CD1c-positive myeloid dendritic cell (primary cell): ENCODE measurements at regions not wholly inside any gene's neighbourhood (a gene's known extent, or its start where the extent isn't known, plus 50 kb on each side); places are given as distances from the start of the nearest gene placed in this dataset.

Source experiments
- DNase-seq: peaks from one replicate; pipeline ENCODE4 v3.0.0-alpha.2; 2016; ENCODE audit errors: extremely low spot score

DNA sequence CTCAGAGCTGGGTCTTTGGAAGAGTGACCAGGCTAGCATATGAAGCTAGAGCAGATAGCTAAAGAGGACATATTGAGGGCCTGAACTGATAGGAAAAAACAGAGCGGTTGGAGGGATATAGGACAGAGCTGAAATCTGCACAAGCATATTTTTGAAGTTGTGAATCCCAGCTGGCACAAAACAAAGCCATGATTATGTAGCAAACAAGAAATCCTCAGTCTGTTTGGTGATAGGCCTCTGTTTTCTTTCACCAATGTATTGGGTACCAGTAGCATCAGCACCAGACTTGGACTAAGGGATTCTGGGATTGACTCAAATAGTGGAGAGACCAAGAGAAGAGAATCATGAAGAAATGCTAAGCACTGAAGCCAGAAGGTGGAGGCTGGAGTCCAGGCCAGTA lies 151.0 kb downstream of the FAM43A start:
- DNase-seq, result no peak

DNA sequence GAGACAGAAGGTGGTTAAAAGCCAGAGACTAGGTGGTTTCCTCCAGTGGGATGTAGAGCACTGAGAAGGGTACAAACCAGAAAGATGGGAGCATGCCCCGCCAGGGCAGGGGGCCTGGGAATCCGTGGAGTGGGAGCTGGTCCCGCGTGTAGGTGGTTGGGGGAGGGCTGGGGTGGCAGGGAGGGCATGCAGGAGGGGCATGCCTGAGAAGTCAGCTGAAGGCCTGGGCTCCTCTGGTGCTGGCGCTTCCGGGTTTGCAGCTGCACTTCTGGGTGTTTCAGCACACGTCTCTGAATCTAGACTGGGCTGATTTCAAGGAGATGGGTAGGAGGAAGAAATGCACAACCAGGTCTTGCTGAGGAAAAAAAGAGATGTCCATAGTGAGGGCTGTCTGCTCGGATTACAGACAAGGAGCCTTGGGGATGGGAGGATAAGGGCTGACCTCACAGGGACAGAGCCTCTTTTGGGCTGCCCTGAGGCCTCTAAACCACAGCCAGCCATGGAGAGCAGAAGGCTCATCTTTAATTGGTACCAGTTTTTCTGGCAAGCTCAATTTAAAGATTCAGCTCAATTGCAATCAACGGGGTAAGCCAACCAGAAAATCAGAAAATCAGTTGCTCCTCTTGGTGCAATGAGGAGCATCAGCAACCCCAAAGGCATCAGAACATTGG lies 151.9 kb downstream of the FAM43A start:
- DNase-seq, result no peak

DNA sequence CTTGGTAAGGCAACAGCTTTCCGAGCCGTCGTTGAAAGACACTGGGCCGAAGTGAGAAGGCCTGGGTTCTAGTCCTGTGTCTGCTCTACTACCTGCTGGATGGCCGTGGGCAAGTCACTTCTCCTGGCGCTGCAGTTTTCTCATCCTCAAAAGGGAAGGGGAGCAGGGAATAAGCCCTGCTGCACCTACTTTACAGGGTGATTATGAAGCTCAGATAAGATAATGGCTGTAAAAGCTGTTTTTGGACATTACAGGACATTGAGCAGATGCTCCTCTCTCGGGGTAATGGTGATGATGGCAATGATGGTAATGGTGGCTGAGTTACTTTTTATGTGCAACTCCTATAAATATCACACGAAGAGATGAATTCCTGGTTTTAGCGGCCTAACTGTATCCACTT lies 152.6 kb downstream of the FAM43A start:
- DNase-seq, result no peak

DNA sequence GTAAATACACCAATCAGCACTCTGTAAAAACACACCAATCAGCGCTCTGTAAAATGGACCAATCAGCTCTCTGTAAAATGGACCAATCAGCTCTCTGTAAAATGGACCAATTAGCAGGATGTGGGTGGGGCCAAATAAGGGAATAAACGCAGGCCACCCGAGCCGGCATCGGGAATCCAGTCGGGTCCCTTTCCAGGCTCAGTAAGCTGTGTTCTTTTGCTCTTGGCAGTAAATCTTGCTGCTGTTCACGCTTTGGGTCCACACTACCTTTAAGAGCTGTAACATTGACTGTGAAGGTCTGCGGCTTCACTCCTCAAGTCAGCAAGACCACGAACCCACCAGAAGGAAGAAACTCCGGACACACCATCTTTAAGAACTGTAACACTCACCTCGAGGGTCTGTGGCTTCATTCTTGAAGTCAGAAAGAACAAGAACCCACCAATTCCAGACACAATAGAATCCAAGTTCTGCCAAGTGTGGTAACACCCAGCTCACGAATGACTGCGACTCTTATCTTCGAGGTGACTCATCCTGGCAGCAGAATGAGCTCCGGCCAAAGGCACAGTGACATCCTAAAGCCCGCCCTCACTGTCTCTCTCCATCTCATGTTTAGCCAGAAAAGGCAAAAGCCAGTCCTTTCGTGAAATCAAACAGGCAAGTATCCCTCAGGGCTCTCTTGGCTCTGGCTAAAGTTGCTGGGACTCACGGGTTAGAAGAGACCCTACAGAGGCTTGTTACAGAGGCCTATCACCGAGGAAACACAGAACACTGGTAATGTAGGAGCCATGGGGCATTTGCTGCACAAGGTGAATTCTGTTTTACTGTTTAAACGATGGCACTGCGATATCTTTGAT lies 155.2 kb downstream of the FAM43A start:
- DNase-seq, result no peak

DNA sequence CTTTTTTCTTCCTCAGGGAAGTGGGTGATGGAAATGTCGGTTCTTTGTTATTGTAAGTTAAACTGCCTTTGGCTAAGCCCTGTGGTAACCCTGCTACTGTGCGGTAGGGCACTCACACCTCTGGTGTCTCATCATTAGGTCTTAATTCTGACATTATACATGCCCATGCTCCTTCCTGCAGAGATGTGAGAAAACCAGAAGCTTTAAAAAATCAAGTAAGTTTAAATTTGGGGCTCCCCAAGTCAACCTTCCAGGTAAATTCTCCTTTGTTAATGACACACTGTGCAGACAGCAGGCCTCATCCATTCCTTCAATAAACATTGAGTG lies 155.8 kb downstream of the FAM43A start:
- no peak for DNase-seq

DNA sequence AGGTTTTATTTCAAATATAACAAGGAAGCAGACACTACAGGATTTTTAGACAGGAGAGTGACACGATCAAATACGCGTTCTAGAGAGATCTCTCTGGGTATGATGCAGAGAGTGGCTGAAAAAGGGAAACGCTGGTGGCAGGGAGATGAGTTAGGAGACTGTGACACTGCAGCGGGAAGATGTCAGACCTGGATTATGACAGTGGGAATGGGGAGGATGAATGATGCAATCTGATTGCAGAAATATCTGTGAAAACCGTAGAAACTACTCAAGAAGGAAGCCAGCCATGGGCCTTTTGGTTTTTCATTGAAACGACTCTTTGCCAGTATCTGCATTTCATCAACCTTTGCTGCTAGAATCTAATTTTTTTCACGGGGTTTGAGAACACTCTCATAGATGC lies 157.9 kb downstream of the FAM43A start:
- peak; percentile 42 for DNase-seq

DNA sequence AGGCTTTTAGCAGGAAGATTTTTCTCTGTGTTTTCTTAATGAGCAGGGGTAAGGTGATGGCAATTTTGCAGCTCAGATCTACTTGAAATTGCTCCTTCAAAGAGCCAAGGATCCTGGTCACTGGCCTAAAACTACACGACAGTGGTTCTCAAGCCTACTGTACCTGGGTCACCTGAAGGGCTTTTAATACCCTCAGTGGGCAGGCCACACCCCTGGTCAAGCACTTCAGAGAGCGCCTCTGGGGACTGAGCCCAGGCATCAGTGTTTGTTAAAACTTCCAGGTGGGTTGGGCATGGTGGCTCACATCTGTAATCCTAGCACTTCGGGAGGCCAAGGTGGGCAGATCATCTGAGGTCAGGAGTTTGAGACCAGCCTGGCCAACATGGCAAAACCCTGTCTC lies 158.4 kb downstream of the FAM43A start:
- DNase-seq, result no peak

DNA sequence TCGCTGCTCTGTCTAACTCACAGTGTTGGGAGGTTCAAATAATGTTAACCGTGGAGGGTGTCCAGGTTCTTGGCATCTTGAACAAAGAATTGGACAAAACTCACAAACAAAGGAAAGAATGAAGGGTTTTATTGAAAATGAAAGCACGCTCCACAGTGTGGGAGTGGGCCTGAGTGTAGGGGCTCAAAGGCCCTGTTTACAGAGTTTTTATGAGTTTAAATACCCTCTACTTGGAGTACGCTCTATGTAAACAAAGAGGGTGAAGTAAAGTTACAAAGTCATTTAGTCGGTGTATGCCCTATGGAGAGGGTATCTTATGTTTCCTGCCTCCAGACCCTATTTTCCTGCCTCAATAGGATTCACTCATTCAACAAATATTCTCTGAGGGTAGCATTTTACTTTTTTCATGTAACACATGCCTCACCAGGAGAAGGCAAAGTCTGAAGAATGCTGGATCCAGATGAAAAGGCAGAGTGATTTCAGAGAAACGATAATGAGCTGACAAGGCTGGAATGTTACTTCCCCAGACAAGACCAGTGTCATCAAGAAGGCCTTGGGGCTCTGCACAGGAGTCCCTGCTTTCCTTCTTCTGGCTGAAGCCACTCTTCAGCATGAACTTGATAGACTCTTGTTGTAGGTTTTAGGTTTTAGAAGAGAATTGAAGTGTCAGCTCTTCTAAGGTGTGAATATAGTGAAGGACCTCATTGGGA lies 163.6 kb downstream of the FAM43A start:
- no peak for DNase-seq

DNA sequence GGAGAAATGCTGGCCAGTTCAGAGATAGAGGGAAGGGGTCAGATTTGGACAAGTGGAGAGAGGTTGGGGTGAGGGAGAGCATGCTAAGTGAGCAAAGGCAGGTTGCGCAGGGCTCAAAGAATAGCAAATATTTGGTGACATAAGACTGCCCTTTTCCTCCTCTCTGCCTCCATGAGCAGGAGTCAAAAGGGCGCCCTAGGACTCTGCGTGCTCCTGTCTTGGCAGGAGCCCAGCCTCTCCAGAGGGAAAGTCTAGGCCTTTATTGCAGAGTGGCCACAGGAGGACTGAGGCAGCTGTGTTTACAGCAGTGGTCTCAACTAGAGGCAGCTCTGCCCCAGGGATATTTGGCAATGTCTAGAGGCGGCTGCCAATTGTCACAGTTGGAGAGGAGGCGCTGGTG lies 165.6 kb downstream of the FAM43A start:
- no peak for DNase-seq

DNA sequence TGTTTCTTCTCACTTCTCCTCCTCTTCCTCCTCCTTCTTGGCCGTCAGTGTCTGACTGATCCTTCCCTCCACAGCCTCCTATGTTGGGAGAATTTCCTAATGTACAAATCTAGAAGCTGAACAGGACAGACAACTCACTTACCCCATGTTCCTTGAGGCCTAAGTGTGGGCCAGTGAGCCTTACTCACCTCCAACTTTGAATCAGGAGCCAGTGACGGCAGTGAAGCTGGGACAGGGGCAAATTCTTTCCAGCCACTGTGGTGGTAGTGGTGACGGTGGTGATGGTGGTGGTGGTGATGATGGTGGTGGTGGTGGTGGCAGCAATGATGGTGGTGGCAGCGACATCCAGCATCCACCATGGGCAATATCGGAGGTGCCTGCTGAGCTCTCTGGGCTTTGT lies 166.3 kb downstream of the FAM43A start:
- DNase-seq, result no peak

DNA sequence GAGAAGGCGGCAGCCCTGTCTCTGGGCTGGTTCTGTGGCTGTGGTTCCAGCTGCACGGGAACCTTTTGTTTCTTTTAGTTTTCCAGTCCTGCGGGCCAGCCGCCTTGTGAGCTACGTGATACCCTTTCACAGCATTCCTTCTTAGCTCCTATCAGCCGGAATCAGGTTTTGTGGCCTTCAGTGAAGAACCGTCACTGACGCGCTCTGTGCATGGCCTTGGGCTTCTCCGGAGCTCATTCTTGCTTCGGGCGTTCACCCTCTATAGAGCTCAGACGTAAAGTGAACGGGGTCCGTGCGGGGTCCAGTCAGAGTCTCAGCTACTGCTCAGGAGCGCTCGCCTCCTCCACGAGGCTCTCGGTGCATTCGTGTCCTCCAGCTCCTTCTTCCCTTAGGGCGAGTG lies 166.7 kb downstream of the FAM43A start:
- DNase-seq, result no peak

DNA sequence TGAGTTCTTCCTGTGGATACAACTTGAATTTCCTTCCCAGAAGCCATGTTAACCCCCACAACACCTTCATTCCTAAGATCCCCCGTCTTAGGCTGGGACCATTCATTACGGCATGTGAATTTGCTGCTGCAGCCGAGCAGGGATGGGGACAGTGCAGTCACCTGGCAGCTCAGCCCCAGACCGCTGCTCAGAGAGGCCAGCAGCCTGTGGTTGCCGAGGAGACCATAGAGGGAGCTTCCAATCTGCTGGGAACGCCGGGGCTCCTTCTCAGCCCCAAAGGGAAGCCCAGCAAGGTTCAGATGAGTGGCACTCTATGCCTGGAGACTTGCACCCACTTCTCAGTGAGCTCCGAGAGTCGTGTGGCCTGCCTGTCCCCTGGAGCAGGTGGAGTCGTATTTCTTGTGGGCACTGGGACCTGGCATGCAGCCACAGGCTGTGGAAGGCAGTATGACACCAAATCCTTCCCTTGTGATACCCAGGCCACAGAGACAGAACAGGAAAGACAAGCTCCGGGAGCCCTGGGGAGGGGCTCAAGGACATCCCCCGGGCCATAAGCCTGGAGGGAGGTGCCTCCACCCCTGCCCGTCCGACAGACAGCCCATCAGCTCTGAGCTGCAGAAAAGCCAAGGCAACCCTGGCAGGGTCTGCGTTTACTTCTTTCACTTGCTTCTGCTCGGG lies 167.3 kb downstream of the FAM43A start:
- DNase-seq, result no peak

DNA sequence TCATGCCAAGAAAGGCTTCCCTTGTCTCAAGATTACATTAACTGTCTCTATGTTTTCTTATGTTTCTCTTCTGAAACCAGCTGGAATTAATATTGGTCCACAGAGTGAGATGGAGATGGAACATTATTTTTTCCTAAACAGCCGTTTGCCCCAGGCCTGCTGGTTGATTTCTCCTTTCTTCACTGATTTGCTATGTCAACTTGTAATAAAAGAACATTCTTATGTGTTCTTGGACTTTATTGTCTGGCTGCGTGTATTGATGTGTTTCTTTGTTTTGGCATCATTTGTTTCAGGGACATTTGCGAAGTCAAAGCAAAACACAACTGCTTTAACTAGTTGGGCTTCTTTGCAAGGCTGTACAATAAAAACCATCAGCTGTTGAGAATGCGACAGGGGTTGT lies 168.5 kb downstream of the FAM43A start:
- DNase-seq, result no peak

DNA sequence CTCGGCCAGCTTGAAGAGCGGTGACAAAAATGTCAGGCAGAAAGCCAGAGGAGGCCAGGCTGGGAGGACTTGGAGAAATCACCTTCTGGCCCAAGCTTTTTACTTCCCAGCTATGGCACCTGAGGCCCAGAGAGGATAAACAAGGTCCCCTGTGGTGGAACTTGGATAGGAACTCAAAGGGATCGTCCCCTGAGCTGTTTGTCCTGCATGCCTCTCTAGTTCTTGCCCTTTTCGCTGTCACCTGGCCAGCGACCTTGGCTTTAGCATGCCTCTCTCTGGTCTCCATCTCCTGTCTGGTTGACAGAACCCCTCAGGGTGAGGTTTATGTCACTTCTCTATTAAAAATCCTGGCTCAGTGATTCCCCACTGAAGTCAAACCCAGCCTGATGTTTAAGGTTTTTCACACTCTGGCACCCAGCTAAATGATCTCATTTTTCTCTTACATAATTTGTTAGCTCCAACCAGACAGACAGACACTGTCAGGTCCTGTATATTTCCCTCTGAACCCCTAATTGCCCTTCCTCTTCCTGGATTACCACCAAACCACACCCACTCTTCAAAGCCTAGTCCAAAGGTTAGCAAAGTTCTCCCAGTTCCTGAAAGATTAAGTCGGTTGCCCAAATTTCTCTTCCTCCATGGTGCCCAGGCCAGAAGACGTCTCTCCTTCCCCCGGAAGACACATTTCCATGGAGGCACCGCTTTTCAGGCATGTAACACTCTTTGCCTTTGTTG lies 169.1 kb downstream of the FAM43A start:
- peak; percentile 89 for DNase-seq

DNA sequence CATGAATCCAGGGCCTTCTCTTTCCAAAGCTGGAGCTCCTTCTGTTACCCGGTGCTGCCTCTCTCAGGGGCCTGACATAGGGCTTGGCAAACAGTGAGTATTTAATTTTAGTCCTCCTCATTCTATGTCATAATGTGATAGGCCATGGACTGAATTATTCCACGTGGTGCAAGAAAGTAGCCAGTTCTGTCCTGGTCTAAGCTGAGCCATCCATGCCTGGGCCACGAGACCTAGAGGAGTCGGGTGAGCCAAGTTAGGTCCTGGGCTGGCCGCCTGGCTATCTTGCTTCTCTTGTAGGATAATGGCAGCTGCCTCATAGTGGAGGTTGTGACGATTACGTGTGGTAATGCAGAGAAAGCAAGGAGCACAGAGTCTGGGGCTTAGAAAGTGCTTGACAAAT lies 170.6 kb downstream of the FAM43A start:
- DNase-seq, result no peak

DNA sequence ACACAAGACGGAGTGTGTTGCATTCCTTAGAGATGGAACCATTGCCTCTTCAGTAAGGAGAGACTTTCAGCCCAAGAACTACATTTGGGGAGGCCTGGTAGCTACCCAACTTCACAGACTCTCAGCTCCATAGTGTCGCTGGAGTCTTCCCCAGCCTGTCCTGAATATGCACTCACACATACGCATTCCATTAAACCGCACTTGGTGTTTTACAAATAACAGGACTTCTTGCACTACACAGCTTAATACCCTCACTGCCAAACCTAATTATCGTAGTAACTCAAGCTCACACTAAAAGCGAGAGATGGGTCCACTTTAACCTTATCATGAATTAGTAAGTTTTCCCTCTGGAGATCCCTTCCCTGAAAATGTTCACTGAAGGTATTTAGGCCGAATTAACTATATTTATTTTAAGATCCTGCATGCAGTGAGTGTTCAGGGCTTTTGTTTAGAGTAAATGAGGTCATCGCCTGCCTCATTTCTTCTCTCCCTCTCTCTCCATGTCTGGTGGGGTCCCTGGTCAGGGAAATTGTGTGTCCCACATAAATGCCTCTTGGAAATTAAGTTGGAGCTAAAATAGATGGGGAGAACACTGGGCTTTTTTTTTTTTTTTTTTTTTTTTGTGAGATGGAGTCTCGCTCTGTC lies 171.9 kb downstream of the FAM43A start:
- no peak for DNase-seq

DNA sequence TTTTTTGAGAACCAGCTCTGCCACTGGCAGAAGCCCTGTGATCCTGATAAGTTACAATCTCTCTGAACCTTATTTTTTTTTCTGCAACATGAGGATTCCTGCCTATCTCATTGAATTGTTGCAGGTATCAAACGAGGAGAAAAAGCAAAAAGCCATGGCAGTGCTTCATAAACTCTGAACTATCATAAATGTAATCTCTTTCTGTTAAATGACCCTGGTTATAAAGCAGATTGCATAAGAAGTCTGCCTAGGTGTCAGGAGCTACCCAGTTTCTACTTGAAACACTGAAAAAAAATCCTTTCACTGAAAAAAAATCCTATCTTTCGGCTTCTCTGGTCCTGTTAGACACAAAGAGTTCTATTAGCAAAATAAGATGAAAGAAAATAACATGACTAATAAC lies 172.7 kb downstream of the FAM43A start:
- no peak for DNase-seq

DNA sequence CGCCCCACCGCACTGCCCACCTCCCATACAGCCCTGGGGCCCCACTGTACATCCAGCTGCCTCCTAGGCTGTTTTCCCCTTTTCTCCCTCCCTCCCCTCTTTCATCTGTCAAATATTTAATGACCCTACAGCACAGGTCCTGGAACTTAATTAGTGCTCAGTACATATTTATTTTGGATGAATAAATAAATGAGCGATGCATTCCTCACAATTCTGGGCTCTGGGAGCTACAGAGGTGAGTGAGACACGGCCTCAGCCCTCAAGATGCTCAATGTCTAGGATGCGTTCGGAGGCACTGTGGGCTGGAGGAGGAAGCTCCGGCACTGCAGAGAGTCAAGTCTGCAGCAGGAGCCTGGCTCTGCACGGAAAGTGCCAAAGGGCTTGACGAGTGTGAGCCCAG lies 175.0 kb downstream of the FAM43A start:
- no peak for DNase-seq

DNA sequence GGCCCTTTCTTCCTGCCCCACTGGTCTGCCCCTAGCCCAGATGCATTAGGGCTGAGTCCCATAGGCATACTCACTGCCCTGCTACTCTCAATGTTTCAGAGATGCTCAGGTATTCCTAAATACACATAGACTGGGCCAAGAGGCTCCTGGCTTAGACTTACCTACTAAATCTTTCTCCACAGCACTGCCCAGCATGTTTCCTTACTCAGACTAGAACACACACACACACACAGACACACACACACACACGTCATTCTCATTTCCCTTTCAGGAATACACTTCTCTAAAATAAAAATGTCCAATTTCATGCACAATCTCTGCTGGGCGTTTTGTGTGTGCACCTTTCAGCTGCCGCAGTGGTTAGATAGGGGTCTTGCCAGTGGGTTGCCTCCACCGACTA lies 175.7 kb downstream of the FAM43A start:
- peak; percentile 78 for DNase-seq

DNA sequence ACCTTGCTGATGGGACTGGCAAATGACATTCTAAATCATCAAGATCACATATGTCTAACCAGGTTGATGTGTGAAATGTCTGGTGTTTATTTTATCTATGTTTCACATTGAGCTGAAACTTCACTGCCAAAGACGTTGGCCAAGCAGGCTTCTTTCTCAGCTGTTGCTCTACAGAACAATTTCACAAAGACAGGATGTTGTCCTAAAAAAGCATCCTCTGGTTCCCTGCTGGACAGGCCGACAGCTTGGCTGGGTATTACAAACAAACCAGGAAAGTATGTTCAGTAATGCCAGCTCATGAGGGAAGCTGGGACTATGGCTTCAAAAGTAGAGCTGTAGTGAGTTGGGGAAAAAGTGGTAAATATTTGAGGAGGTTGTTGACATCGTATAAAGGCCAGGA lies 179.4 kb downstream of the FAM43A start:
- DNase-seq, result no peak

DNA sequence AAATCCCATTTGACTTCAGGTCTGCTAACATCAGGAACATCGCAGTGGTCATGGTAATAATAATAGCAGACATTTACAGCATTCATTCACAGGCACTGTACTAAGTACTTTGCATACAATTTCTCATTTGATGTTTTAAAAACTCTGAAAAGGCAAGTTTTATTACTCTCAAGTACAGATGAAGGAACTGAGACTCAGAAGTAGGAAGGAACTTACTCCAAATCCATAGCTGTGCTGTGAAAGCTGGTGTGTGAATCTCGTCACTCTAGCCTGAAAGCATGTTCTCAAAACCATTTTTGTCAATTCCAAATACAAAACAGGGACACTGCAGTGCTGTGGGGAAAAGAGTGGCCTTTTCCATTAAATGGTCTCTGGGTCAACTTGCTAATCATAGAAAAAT lies 179.9 kb downstream of the FAM43A start:
- DNase-seq, result peak; percentile 69
